ENCODE measurements at regions not wholly inside any gene's neighbourhood (a gene's known extent, or its start where the extent isn't known, plus 50 kb on each side); places are given as distances from the start of the nearest gene placed in this dataset.

DNA sequence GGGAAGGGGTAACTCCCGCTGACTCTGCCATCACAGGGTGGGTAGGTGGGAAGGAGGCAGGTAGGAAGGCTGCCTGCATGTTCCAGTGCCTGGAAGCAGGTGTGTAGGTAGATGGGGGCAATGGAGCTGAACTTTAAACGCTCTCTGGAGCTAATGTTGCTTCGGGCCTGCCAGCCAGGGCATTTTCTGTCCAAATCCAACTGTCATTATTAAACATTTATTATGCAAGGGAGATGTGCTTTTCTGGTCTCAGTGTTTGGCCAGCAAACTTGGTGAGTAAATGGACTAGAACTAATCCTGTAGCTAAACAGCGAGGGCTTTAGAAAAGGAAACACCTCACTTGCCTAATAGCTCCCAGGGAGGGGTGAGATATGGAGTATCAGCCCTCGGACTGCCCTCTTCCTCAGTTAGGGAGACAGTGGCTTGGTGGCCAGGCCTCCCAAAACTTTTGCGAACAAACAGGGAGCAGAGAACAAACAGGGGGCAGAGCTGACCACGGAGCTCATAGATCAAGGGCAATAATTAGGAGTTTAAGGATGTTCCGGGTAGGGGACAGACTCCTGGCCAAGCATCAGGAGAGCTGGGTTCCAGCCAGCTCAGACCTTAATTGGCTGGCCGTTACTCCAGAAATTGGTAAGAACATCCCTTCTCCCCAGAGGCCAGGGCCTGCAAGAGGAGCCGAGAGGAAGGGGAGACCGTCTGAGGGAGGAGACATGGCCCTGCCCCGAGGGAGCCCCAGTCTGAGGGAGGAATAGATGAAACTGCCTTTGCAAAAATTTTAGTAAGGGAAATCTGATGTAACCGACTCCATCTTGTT lies 131.1 kb downstream of the VEGFA start:
- H3K36me3 Mint-ChIP-seq: no peaks in the 10 kb centered on the region
- DNase-seq (ENCODE audit: low spot score) (no peak), ATAC-seq (peak in 1 of 2 donors; percentile 20)
- no peak overlapping the region for H3K4me3 Mint-ChIP-seq
- H3K4me1 Mint-ChIP-seq (ENCODE audit: low read depth in 2 of 2): no peaks in the 10 kb centered on the region
- peaks cover 0 to 4% of the 10 kb centered on the region in 2 donors for H3K27me3 Mint-ChIP-seq
- H3K27ac Mint-ChIP-seq: no peak overlapping the region
- H3K9me3 Mint-ChIP-seq: no peaks in the 10 kb centered on the region

DNA sequence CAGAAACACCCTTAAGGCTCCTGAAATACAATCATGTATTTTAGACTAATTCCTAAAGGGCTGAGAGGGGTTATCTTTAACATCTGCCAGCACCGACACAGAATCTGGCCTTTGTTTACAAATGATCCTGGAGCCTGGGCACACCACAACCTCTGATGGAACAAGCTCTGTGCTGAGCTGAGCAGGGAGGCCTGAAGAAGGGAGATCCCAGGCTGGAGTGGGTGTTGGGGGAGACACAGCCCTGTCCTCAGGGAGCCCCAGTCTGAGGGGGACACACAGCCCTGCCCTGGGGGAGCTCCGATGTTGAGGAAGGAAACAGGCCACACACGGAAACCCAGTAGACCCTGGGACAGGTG lies 130.5 kb downstream of the VEGFA start:
- H3K4me3 Mint-ChIP-seq: no peak overlapping the region
- H3K27me3 Mint-ChIP-seq: peaks cover 0 to 4% of the 10 kb centered on the region in 2 donors
- H3K36me3 Mint-ChIP-seq: no peaks in the 10 kb centered on the region
- no peaks in the 10 kb centered on the region for H3K4me1 Mint-ChIP-seq (ENCODE audit: low read depth in 2 of 2)
- H3K9me3 Mint-ChIP-seq: no peaks in the 10 kb centered on the region
- ATAC-seq: no peak
- no peak for DNase-seq (ENCODE audit: low spot score)
- H3K27ac Mint-ChIP-seq: no peak overlapping the region

DNA sequence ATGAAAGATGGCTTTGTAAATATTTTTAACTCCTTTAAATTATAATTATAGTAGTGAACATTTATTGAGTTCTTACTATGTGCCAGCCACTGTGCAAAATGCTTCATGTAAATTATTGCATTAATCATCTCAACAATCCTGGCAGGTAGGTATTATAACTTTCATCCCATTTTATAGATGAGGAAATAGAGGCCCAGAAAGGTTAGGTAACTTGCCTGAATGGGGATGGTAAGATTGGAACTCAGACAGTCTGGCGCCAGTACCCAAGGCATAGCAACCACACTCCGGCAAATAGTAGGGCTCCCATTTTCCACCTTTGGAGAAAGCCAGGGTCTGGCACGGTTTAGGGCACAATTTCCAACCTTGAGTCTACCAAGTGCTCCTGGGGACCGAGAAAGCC lies 129.8 kb downstream of the VEGFA start:
- ATAC-seq (no peak), DNase-seq (ENCODE audit: low spot score) (no peak)
- H3K4me1 Mint-ChIP-seq (ENCODE audit: low read depth in 2 of 2): no peaks in the 10 kb centered on the region
- no peaks in the 10 kb centered on the region for H3K36me3 Mint-ChIP-seq
- H3K27me3 Mint-ChIP-seq: no peaks in the 10 kb centered on the region
- no peak overlapping the region for H3K27ac Mint-ChIP-seq
- no peak overlapping the region for H3K4me3 Mint-ChIP-seq
- no peaks in the 10 kb centered on the region for H3K9me3 Mint-ChIP-seq

DNA sequence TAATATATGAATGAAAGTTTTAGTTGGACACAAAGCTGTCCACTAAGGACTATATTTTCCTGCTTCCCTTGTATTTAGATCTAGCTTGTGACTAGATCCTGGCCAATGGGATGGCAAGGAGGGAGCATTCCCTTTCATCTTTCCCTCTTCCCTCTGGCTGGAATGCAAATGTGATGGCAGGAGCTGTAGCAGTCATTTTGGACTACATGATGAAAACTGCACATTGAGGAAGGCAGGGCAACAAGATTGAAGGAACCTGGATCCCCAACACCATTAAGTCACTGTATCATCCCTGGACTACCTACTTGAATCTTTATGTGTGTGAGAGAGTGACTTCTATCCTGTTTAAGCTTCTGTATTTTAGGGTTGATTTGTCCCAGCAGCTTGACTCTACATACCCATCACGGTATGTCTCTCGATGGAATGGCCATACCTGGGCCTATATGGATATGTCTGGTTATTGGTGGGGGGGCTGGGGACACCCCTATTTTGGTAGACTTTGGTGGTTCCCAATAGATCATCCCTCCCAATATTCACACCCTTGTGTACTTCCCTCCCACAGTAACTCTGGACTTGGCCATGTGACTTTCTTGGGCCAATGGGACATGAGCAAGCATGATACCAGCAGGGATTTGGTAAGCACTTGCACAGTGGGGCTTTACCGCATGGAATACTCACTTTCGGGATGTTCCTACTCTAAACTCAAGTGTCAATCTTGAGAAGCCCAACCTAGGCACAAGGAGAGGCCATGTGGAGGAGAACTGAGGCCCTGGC lies 128.5 kb downstream of the VEGFA start:
- Mint-ChIP-seq H3K9me3 (no peaks in the 10 kb centered on the region), H3K27ac (no peak overlapping the region)
- no peak for DNase-seq (ENCODE audit: low spot score)

DNA sequence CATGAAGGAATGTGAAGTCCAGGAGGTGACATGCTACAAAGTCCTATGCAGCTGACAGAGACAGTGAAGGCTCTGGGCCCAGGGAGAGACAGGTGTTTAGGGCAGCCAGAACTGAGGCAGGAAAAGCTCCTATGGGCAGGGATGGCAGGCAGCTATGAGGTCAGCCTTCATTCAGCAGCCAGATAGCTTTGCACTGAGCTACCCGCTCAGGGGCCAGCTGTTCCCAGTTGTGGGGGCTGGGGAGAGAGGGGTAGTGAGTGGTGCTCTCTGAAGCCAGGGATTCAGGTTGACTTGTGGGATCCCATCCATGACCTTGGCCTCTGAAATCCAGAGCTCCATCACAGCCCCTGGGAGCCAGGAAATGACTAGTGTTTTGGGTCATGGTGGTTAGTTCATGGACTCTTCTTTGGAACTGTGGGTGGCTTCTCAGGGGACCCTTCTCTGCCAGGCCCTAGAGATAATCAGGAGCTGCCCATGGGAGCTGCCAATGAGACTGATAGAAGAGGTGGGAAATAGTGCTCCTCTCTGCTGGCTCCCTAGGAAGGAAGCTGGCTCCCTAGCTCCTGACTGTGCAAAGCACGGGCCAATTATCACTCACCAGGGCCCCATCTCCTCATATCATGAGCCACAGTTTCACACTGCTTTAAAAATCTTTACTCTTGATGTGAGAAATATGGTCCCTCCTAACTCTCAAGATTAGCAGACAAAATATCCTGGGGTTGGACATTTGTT lies 127.7 kb downstream of the VEGFA start:
- Mint-ChIP-seq H3K4me3 (no peak overlapping the region), H3K36me3 (no peaks in the 10 kb centered on the region), H3K27ac (no peak overlapping the region), H3K4me1 (ENCODE audit: low read depth in 2 of 2) (no peaks in the 10 kb centered on the region), H3K27me3 (no peaks in the 10 kb centered on the region), H3K9me3 (no peaks in the 10 kb centered on the region)
- ATAC-seq: no peak
- DNase-seq (ENCODE audit: low spot score): no peak

More for the DNA sequence above, 128.5 kb downstream of the VEGFA start:
- no peak for ATAC-seq
- H3K4me1 Mint-ChIP-seq (ENCODE audit: low read depth in 2 of 2): no peaks in the 10 kb centered on the region
- no peaks in the 10 kb centered on the region for H3K27me3 Mint-ChIP-seq
- no peaks in the 10 kb centered on the region for H3K36me3 Mint-ChIP-seq
- no peak overlapping the region for H3K4me3 Mint-ChIP-seq

DNA sequence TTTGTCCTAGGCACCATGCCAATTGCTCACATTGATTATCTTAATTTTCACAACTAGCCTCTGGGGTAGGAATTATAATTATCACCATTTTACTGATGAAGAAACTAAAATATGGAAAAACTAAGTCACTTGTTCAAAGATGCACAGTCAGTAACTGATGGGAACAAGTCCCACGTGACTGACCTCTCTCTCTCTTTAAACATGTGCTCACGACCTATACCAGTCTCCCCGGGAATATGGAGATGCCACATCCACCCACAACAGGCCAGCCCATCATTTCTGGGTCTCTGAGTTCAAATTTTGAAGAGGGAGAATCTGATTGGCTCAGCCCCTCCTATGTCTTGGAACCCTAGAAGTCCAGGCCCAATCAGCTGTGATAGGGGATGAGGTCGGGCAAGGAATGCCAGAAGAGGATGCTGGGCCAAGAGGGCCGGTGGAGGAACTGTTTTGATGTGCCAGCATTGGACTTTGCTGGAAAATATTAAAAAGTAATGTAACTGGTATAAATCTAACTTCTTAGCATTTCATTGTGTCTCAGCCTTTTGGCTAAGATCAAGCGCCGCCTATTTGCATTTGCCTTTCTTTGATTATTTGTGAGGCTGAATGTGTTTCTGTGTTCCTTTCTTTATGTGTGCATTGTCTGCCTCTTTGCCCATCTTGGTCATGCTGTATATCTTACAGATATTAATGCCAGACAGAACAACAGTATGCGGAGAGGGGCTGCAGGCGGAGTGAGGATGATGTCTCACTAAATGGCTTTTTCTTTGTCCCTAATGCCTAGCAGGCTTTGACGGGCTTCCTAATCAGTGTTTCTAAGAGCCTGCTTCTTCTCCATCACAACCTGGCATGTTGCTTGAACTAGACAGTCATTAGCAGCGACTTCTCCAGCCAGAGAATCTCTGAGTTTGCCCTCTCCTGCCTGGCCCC lies 126.6 kb downstream of the VEGFA start:
- peaks cover 0 to 5% of the 10 kb centered on the region in 2 donors for H3K27me3 Mint-ChIP-seq
- H3K9me3 Mint-ChIP-seq: no peaks in the 10 kb centered on the region
- no peak overlapping the region for H3K4me3 Mint-ChIP-seq
- H3K27ac Mint-ChIP-seq: no peak overlapping the region
- H3K36me3 Mint-ChIP-seq: no peaks in the 10 kb centered on the region
- ATAC-seq: no peak
- H3K4me1 Mint-ChIP-seq (ENCODE audit: low read depth in 2 of 2): no peaks in the 10 kb centered on the region
- DNase-seq (ENCODE audit: low spot score): no peak

DNA sequence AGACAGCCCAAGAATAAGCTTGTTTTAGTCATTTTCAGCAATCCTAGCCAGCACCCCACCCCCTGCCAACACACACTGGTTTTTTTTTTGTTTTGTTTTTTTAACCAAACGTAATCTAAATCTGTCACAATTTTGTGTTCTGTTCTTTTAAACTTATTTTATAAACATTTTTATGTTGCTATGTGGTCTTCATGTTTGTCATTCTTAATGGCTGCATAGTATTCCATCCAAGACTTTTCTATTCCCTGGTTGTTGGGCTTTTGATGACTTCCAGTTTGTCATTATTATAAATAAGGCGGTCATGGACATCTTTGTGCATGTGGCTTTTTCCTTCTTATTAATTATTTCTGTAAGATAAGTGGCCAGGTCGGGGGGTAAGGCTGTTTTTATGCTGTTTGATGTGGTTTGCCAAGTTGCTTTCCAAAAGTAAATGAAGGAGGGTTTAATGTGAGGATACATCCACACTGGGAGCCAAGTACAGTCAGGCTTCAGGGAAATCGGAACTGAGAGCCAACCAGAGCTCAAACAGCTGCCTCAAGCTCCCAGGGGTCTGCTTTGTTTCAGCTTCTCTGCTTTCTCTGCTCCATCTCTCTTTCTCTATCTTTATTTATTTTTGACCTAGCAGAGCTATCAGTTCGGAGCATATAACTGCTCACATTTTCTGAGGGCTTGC lies 125.8 kb downstream of the VEGFA start:
- Mint-ChIP-seq H3K27me3 (peaks cover 8 to 10% of the 10 kb centered on the region in 2 donors), H3K4me1 (ENCODE audit: low read depth in 2 of 2) (no peaks in the 10 kb centered on the region), H3K9me3 (no peaks in the 10 kb centered on the region), H3K27ac (no peak overlapping the region), H3K4me3 (no peak overlapping the region), H3K36me3 (no peaks in the 10 kb centered on the region)
- DNase-seq (ENCODE audit: low spot score) (no peak), ATAC-seq (no peak)

DNA sequence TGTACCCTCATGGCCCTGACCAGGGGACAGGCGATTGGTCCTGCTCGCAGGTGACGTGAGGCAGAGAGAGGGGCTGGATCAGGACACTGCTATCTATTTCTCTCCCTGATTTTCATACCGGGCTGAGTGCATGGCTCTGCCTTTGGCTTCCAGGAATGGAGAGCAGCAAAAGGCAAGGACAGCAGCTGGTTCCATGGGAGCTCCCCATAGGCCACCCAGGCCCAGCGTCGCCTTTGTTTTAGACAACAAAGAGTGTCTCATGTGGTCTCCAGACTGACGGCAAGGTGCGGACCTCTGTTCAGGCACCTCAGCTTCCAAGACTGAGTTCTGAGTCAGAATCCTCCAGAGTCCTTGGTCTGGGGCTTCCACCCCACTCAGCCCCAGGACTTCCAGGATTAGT lies 123.1 kb downstream of the VEGFA start:
- H3K36me3 Mint-ChIP-seq: no peaks in the 10 kb centered on the region
- peaks cover 11 to 15% of the 10 kb centered on the region in 2 donors for H3K27me3 Mint-ChIP-seq
- no peak overlapping the region for H3K27ac Mint-ChIP-seq
- ATAC-seq (no peak), DNase-seq (ENCODE audit: low spot score) (no peak)
- no peaks in the 10 kb centered on the region for H3K4me1 Mint-ChIP-seq (ENCODE audit: low read depth in 2 of 2)
- H3K9me3 Mint-ChIP-seq: no peaks in the 10 kb centered on the region
- no peak overlapping the region for H3K4me3 Mint-ChIP-seq

DNA sequence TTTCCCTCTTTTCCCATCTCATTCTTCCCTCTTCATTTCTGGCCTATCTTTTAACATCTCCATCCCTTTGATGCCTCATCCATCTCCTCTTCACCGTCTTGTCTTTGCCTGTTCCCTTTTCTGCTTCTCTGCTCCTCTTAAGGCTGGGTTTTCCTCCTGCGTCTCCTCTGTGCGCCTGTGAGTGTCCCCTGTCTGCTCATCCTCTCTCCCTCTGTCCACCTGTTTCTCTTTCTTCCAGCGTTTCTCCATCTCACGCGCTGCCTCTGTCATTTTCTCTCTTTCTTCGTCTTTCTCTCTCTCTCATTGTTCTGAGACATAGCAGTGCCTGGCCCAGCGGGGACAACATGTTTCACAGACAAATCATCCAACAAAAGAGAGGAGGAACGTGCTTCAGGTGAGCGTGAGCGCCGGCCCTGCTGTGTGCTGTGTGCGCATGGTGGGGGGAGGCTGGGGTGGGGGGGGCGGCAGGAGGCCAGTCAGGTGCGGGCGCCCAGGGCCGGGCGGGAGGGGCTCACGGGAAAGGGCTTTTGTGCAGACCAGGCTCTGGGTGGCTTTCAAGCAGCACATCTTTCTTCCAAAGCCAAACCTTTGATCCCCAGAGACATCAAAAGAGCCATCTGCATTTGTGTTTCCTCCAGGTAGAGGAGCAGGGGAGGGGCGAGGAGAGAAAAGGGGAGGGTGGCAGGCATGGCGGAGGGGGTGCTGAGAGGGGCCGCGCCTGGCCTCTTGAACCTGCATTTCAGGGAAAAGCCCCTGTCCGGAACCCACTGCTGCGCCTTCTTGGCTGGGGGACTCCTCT lies 121.3 kb downstream of the VEGFA start:
- ATAC-seq: no peak

DNA sequence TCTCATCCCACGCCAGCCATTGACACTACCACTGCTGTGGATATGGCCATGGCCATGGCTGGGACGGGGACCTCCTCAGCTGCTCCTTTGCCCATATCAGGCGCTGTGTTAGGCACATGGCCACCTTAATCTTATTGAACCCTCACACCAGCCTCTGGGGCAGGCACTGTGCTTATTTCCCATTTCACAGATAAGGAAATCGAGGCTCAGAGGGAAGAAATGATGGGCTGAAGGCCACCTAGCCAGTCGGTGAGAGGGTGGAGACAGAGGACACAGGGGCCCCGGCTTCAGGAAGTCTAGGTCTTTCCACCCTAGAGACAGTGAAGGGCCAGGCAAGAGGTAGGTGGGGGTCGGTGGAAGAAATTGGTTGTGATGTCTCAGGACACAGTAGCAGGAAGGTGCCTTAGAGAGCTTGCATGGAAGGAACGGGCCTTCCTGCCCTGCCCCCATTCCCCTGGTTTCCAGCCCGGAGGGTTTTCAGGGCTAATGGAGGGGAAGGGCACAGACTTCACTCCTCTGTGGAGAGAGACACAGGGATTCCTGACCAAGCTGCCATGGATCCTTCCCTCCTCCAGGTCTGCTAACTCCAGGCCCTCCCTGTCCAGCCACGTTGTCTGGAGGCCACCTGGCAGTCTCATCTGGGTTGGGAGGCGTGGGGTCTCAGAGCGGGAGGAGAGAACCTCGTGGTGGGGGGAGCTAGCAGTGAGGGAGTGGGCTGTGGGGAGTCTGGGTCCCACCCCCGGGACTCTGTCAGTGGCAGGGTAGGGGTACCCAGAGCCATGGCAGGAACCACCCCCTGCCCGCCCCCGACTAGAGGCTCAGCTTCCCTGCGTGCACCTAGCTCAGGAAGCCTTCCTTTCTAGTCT lies 120.4 kb downstream of the VEGFA start:
- Mint-ChIP-seq H3K36me3 (no peaks in the 10 kb centered on the region), H3K27ac (no peak overlapping the region), H3K27me3 (peaks cover 11 to 15% of the 10 kb centered on the region in 2 donors), H3K4me1 (ENCODE audit: low read depth in 2 of 2) (no peaks in the 10 kb centered on the region), H3K9me3 (no peaks in the 10 kb centered on the region), H3K4me3 (no peak overlapping the region)
- DNase-seq (ENCODE audit: low spot score) (no peak), ATAC-seq (no peak)

More for the DNA sequence above, 121.3 kb downstream of the VEGFA start:
- H3K4me3 Mint-ChIP-seq: no peak overlapping the region
- H3K36me3 Mint-ChIP-seq: no peaks in the 10 kb centered on the region
- H3K4me1 Mint-ChIP-seq (ENCODE audit: low read depth in 2 of 2): no peaks in the 10 kb centered on the region
- H3K27me3 Mint-ChIP-seq: peaks cover 11 to 15% of the 10 kb centered on the region in 2 donors
- DNase-seq (ENCODE audit: low spot score): no peak
- no peaks in the 10 kb centered on the region for H3K9me3 Mint-ChIP-seq
- no peak overlapping the region for H3K27ac Mint-ChIP-seq

DNA sequence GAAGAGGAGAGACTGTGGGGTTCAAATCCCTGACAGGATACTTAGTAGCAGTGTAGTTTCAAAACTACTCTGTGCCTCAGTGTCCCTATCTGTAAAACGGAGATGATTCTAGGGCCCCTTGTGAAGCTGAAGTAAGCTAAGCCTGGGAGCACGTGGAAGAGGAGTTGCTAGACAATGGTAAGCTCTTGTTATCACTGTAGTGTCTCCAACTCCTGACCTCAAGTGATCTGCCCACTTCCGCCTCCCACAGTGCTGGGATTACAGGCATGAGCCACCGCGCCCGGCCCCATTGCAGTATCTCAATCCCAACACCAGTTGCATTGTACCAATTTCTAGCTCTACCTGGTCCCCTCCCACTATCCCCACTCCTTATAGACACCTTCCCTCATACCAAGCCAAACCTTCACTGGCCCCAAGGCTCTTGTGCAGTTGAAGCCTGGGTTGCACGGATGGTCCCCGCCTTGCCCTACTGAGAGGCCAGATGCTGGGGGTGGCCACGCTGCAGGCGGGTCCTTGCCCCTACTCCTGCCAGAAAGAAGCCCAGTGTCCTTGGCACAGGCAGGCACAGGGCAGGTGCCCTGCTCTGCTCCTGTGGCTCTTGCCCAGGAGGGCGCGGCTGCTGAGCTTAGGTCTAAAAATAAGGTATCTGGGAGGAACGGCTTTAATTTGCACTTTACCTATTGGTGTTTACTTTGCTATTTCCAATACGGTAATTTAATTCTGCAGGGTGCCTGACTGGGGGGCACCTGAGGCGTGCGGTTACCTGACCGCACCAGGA lies 118.1 kb downstream of the VEGFA start:
- peaks cover 11 to 15% of the 10 kb centered on the region in 2 donors for H3K27me3 Mint-ChIP-seq
- H3K4me1 Mint-ChIP-seq (ENCODE audit: low read depth in 2 of 2): no peaks in the 10 kb centered on the region

More for the DNA sequence above, 118.1 kb downstream of the VEGFA start:
- DNase-seq (ENCODE audit: low spot score): no peak
- Mint-ChIP-seq H3K27ac (no peak overlapping the region), H3K4me3 (no peak overlapping the region), H3K36me3 (no peaks in the 10 kb centered on the region), H3K9me3 (no peaks in the 10 kb centered on the region)
- no peak for ATAC-seq
